NCI-H2227 (cell line): ENCODE measurements at regions not wholly inside any gene's neighbourhood (a gene's known extent, or its start where the extent isn't known, plus 50 kb on each side); places are given as distances from the start of the nearest gene placed in this dataset.

Experiments used
- DNase-seq: peaks from one replicate; lab custom pipeline; 2025; ENCODE audit not compliant: unreplicated experiment; lab: John Stamatoyannopoulos, UW

- DNase-seq: no peak
Measured at GRCh38 chr2:156006721-156007618, 325.6 kb downstream of the NR4A2 start.

GRCh38 chr2:156005999-156006712 is 326.4 kb downstream of the NR4A2 start:
- DNase-seq: no peak

GRCh38 chr2:156005531-156005930 is 327.0 kb downstream of the NR4A2 start:
- no peak for DNase-seq

- peak; percentile 15 for DNase-seq
Measured at GRCh38 chr2:156004459-156004858, 328.1 kb downstream of the NR4A2 start.

GRCh38 chr2:156003780-156004179 is 328.7 kb downstream of the NR4A2 start:
- DNase-seq: no peak

- DNase-seq: no peak
Measured at GRCh38 chr2:156001851-156002250, 330.7 kb downstream of the NR4A2 start.

GRCh38 chr2:155997538-155997937 is 335.0 kb downstream of the NR4A2 start:
- DNase-seq: no peak

GRCh38 chr2:155994315-155994714 is 338.2 kb downstream of the NR4A2 start:
- DNase-seq: no peak

- DNase-seq: no peak
Measured at GRCh38 chr2:155983845-155984244, 348.7 kb downstream of the NR4A2 start.

GRCh38 chr2:155982135-155982534 is 350.4 kb downstream of the NR4A2 start:
- no peak for DNase-seq

GRCh38 chr2:155980941-155981560 is 351.5 kb downstream of the NR4A2 start:
- no peak for DNase-seq

- DNase-seq: no peak
Measured at GRCh38 chr2:155975734-155976133, 356.8 kb downstream of the NR4A2 start.

GRCh38 chr2:155972916-155973315 is 359.6 kb downstream of the NR4A2 start:
- no peak for DNase-seq

- peak; percentile 51 for DNase-seq
Measured at GRCh38 chr2:155966064-155966471, 366.5 kb downstream of the NR4A2 start.

GRCh38 chr2:155965415-155966063 is 367.0 kb downstream of the NR4A2 start:
- peak; percentile 61 for DNase-seq

GRCh38 chr2:155961641-155962040 is 370.9 kb downstream of the NR4A2 start:
- no peak for DNase-seq

- DNase-seq: no peak
Measured at GRCh38 chr2:155958834-155959233, 373.7 kb downstream of the NR4A2 start.

- no peak for DNase-seq
Measured at GRCh38 chr2:155947069-155947468, 385.5 kb downstream of the NR4A2 start.

GRCh38 chr2:155944218-155944617 is 388.3 kb downstream of the NR4A2 start:
- no peak for DNase-seq

- DNase-seq: no peak
Measured at GRCh38 chr2:155930312-155930711, 402.2 kb downstream of the NR4A2 start.

- DNase-seq: no peak
Measured at GRCh38 chr2:155917380-155917779, 415.1 kb downstream of the NR4A2 start.
